ENCODE measurements at regions not wholly inside any gene's neighbourhood (a gene's known extent, or its start where the extent isn't known, plus 50 kb on each side); places are given as distances from the start of the nearest gene placed in this dataset.

- H3K4me3 ChIP-seq (ENCODE audit: control insufficient read depth, low read depth, low read length) = no peak overlapping the region
- no peak for DNase-seq (ENCODE audit: low read depth)
- TF ChIP-seq CTCF (IDR thresholded peaks at IDR 0.05; ENCODE audit: control insufficient read depth, insufficient read depth, low read depth, low read length, missing control alignments) = no peak
Observed at GRCh38 chr15:25238126-25238525, 200.7 kb downstream of the UBE3A start.

- H3K4me3 ChIP-seq (ENCODE audit: control insufficient read depth, low read depth, low read length) = no peak overlapping the region
- no peak for DNase-seq (ENCODE audit: low read depth)
- no peak for TF ChIP-seq CTCF (IDR thresholded peaks at IDR 0.05; ENCODE audit: control insufficient read depth, insufficient read depth, low read depth, low read length, missing control alignments)
Observed at GRCh38 chr15:25238716-25239470, 199.9 kb downstream of the UBE3A start.

GRCh38 chr15:25239471-25240345 is 199.1 kb downstream of the UBE3A start:
- DNase-seq (ENCODE audit: low read depth) = no peak
- TF ChIP-seq CTCF (IDR thresholded peaks at IDR 0.05; ENCODE audit: control insufficient read depth, insufficient read depth, low read depth, low read length, missing control alignments) = no peak
- H3K4me3 ChIP-seq (ENCODE audit: control insufficient read depth, low read depth, low read length) = no peak overlapping the region

- no peak for TF ChIP-seq CTCF (IDR thresholded peaks at IDR 0.05; ENCODE audit: control insufficient read depth, insufficient read depth, low read depth, low read length, missing control alignments)
- no peak for DNase-seq (ENCODE audit: low read depth)
- H3K4me3 ChIP-seq (ENCODE audit: control insufficient read depth, low read depth, low read length) = no peak overlapping the region
Observed at GRCh38 chr15:25240461-25241021, 198.3 kb downstream of the UBE3A start.

GRCh38 chr15:25241241-25241801 is 197.5 kb downstream of the UBE3A start:
- no peak overlapping the region for H3K4me3 ChIP-seq (ENCODE audit: control insufficient read depth, low read depth, low read length)
- DNase-seq (ENCODE audit: low read depth) = no peak
- no peak for TF ChIP-seq CTCF (IDR thresholded peaks at IDR 0.05; ENCODE audit: control insufficient read depth, insufficient read depth, low read depth, low read length, missing control alignments)

GRCh38 chr15:25242166-25242879 is 196.5 kb downstream of the UBE3A start:
- DNase-seq (ENCODE audit: low read depth) = no peak
- no peak for TF ChIP-seq CTCF (IDR thresholded peaks at IDR 0.05; ENCODE audit: control insufficient read depth, insufficient read depth, low read depth, low read length, missing control alignments)

More at GRCh38 chr15:25242166-25242879, 196.5 kb downstream of the UBE3A start:
- no peak overlapping the region for H3K4me3 ChIP-seq (ENCODE audit: control insufficient read depth, low read depth, low read length)
